NB4 (cell line): ENCODE measurements at regions not wholly inside any gene's neighbourhood (a gene's known extent, or its start where the extent isn't known, plus 50 kb on each side); places are given as distances from the start of the nearest gene placed in this dataset.

Experiments used
- DNase-seq: peaks from one replicate; pipeline ENCODE4 v3.0.0; 2010; ENCODE audit warnings: low read depth
- H3K4me3 ChIP-seq: one replicate; pipeline ENCODE4 v1.5.1; 2011; ENCODE audit warnings: mild to moderate bottlenecking, low read depth, low read length, moderate library complexity
- CTCF ChIP-seq: IDR thresholded peaks from one replicate; pipeline ENCODE4 v1.5.1; 2012; ENCODE audit warnings: low read depth, low read length
- MAX ChIP-seq: IDR thresholded peaks from 2 replicates; pipeline ENCODE4 v1.6.1; 2011; ENCODE audit warnings: low read depth, low read length
- MYC ChIP-seq: IDR thresholded peaks from 2 replicates; pipeline ENCODE4 v1.6.1; 2011; ENCODE audit warnings: low read depth, low read length
- POLR2A ChIP-seq: IDR thresholded peaks from 2 replicates; pipeline ENCODE4 v1.6.1; 2011; ENCODE audit warnings: mild to moderate bottlenecking; ENCODE audit not compliant: insufficient read length; ENCODE audit errors: extremely low read depth

GRCh38 chr3:78368636-78369345, 1328.9 kb downstream of the ROBO2 start:
- no peak overlapping the region for H3K4me3 ChIP-seq
- DNase-seq = no peak
- TF ChIP-seq MAX (no peak), MYC (no peak), CTCF (no peak), POLR2A (no peak)

- no peak for DNase-seq
- no peak overlapping the region for H3K4me3 ChIP-seq
Measured at GRCh38 chr3:78390221-78390620, 1350.3 kb downstream of the ROBO2 start.

GRCh38 chr3:78398401-78398800, 1358.5 kb downstream of the ROBO2 start:
- H3K4me3 ChIP-seq = no peak overlapping the region
- TF ChIP-seq POLR2A = no peak
- no peak for TF ChIP-seq MYC
- TF ChIP-seq MAX = no peak
- no peak for TF ChIP-seq CTCF
- DNase-seq = no peak

More at GRCh38 chr3:78390221-78390620, 1350.3 kb downstream of the ROBO2 start:
- TF ChIP-seq MAX (no peak), POLR2A (no peak), MYC (no peak)

- no peak overlapping the region for H3K4me3 ChIP-seq
- TF ChIP-seq MAX (no peak), POLR2A (no peak), CTCF (no peak), MYC (no peak)
- no peak for DNase-seq
Measured at GRCh38 chr3:78402720-78403119, 1362.8 kb downstream of the ROBO2 start.

- TF ChIP-seq MAX = no peak
- no peak for TF ChIP-seq CTCF
- no peak for TF ChIP-seq MYC
- TF ChIP-seq POLR2A = no peak
- DNase-seq = no peak
- no peak overlapping the region for H3K4me3 ChIP-seq
Measured at GRCh38 chr3:78405745-78406144, 1362.1 kb downstream of the ROBO1 start.

GRCh38 chr3:78406396-78406795, 1361.4 kb downstream of the ROBO1 start:
- no peak for TF ChIP-seq POLR2A
- TF ChIP-seq MAX = no peak
- no peak for TF ChIP-seq MYC
- TF ChIP-seq CTCF = no peak
- no peak overlapping the region for H3K4me3 ChIP-seq
- no peak for DNase-seq
